PC-9 (cell line): ENCODE measurements at regions not wholly inside any gene's neighbourhood (a gene's known extent, or its start where the extent isn't known, plus 50 kb on each side); places are given as distances from the start of the nearest gene placed in this dataset.

Experiments used
- BruUV-seq: library from RNA; stranded (reverse); fragments of 400-500 nt; replicated peaks from 2 replicates; lab custom pipeline; 2021; lab: Mats Ljungman, UMichigan
- CTCF ChIA-PET: fragments of 300-600 bp; sonication (Branson Sonifier 250); formaldehyde crosslinking; loops from one replicate; lab custom pipeline; 2022; ENCODE audit warnings: antibody characterized with exemption; lab: Charles Lee
- POLR2A ChIA-PET: fragments of 300-600 bp; sonication (Branson Sonifier 250); formaldehyde crosslinking; loops from one replicate; lab custom pipeline; 2022; ENCODE audit warnings: antibody characterized with exemption; ENCODE audit not compliant: unreplicated experiment; lab: Charles Lee
- DNase-seq, 2 experiments: peaks; one replicate each; pipeline versions ENCODE4 v3.0.0 to v3.0.0-alpha.2; 2015 to 2022; ENCODE audit warnings: mixed read lengths in 1 of 2
- H2AFZ ChIP-seq: fragments of 200-600 bp; sonication (generic); 2 replicates; pipeline ENCODE4 v1.8.1; 2017; ENCODE audit warnings: antibody characterized with exemption
- H3F3A ChIP-seq: fragments of 200-600 bp; sonication (generic); 2 replicates; pipeline ENCODE4 v1.8.1; 2017; ENCODE audit warnings: antibody characterized with exemption, mild to moderate bottlenecking, low read depth; ENCODE audit not compliant: insufficient read depth
- H3K27ac ChIP-seq: fragments of 200-600 bp; sonication (generic); 2 replicates; pipeline ENCODE4 v1.6.1; 2016; ENCODE audit warnings: mixed run types
- H3K27me3 ChIP-seq: fragments of 200-600 bp; sonication (generic); 2 replicates; pipeline ENCODE4 v1.6.1; 2016; ENCODE audit warnings: low read depth, mixed run types; ENCODE audit not compliant: insufficient read depth
- H3K36me3 ChIP-seq: fragments of 200-600 bp; sonication (generic); 2 replicates; pipeline ENCODE4 v1.6.1; 2016; ENCODE audit warnings: low read depth, mixed run types
- H3K4me1 ChIP-seq: fragments of 200-600 bp; sonication (generic); replicated peaks from 2 replicates; pipeline ENCODE4 v1.6.1; 2016; ENCODE audit warnings: mixed run types; ENCODE audit not compliant: insufficient read depth
- H3K4me2 ChIP-seq: fragments of 200-600 bp; sonication (generic); 2 replicates; pipeline ENCODE4 v1.6.1; 2017; ENCODE audit warnings: mixed run types
- H3K4me3 ChIP-seq: fragments of 200-600 bp; sonication (generic); 2 replicates; pipeline ENCODE4 v1.6.1; 2016; ENCODE audit warnings: mixed run types
- H3K79me2 ChIP-seq: fragments of 200-600 bp; sonication (generic); 2 replicates; pipeline ENCODE4 v1.6.1; 2017; ENCODE audit warnings: low read depth, mixed run types
- H3K9me2 ChIP-seq: fragments of 200-600 bp; sonication (generic); 2 replicates; pipeline ENCODE4 v1.8.1; 2017; ENCODE audit warnings: mild to moderate bottlenecking; ENCODE audit not compliant: insufficient read depth
- H3K9me3 ChIP-seq: fragments of 200-600 bp; sonication (generic); 2 replicates; pipeline ENCODE4 v1.8.1; 2016; ENCODE audit warnings: low read depth; ENCODE audit not compliant: insufficient read depth
- H4K20me1 ChIP-seq: fragments of 200-600 bp; sonication (generic); 2 replicates; pipeline ENCODE4 v1.8.1; 2017; ENCODE audit not compliant: insufficient read depth
- EZH2 ChIP-seq: fragments of 200-600 bp; sonication (generic); IDR thresholded peaks from 2 replicates; pipeline ENCODE4 v1.8.0; 2017; ENCODE audit warnings: antibody characterized with exemption, low read depth
- intact Hi-C: fragments of 100-400 bp; cut with micrococcal nuclease; formaldehyde crosslinking; loops from one replicate; pipeline ENCODE4 v1.10.0; 2022; ENCODE audit not compliant: unreplicated experiment
- TF ChIP-seq, protein P1 (sequence below): fragments of 200-600 bp; sonication (generic); conservative IDR thresholded peaks from 2 replicates; pipeline ENCODE4 v1.6.1; 2017; ENCODE audit warnings: mixed run types, antibody characterized with exemption, mild to moderate bottlenecking, moderate library complexity

DNA sequence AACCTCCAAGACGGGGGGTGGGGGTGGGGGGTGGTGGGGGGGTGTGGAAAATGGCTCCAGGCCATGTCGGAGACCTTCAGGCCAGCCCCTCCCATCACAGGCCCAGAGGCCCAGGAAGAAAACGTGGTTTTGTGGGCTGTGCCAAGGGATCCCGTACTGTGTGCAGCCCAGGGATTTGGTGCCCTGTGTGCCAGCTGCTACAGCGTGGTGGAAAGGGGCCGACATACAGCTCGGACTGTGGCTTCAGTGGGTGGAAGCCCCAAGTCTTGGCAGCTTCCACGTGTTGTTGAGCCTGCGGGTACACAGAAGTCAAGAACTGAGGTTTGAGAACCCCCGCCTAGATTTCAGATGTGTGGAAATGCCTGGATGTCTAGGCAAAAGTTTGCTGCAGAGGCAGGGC is 259.7 kb downstream of the HGF start:
- no peak overlapping the region for H3K27ac ChIP-seq
- CTCF ChIA-PET = no interaction called here
- no peaks in the 10 kb centered on the region for H3K27me3 ChIP-seq

GRCh38 chr7:81507221-81507620 is 262.6 kb downstream of the HGF start:
- POLR2A ChIA-PET = no interaction called here
- no peak for DNase-seq
- Histone ChIP-seq H4K20me1 (no peaks in the 10 kb centered on the region), H3F3A (no peaks in the 10 kb centered on the region), H3K79me2 (no peaks in the 10 kb centered on the region), H3K27ac (no peak overlapping the region), H3K4me3 (no peak overlapping the region), H2AFZ (no peak overlapping the region), H3K36me3 (no peaks in the 10 kb centered on the region), H3K9me2 (no peaks in the 10 kb centered on the region), H3K4me2 (no peak overlapping the region), H3K4me1 (no peaks in the 10 kb centered on the region), H3K27me3 (no peaks in the 10 kb centered on the region), H3K9me3 (no peaks in the 10 kb centered on the region; the same call in 1 of the 2 replicates)
- TF ChIP-seq, protein P1, sequence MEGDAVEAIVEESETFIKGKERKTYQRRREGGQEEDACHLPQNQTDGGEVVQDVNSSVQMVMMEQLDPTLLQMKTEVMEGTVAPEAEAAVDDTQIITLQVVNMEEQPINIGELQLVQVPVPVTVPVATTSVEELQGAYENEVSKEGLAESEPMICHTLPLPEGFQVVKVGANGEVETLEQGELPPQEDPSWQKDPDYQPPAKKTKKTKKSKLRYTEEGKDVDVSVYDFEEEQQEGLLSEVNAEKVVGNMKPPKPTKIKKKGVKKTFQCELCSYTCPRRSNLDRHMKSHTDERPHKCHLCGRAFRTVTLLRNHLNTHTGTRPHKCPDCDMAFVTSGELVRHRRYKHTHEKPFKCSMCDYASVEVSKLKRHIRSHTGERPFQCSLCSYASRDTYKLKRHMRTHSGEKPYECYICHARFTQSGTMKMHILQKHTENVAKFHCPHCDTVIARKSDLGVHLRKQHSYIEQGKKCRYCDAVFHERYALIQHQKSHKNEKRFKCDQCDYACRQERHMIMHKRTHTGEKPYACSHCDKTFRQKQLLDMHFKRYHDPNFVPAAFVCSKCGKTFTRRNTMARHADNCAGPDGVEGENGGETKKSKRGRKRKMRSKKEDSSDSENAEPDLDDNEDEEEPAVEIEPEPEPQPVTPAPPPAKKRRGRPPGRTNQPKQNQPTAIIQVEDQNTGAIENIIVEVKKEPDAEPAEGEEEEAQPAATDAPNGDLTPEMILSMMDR = no peak
- CTCF ChIA-PET = no interaction called here
- no TSS peak for BruUV-seq
- intact Hi-C loops = no loop called here

More for the DNA sequence above, 259.7 kb downstream of the HGF start:
- DNase-seq = no peak
- POLR2A ChIA-PET = no interaction called here
- no peak for TF ChIP-seq EZH2
- TF ChIP-seq, protein P1 = no peak
- Histone ChIP-seq H3F3A (no peaks in the 10 kb centered on the region), H3K79me2 (no peaks in the 10 kb centered on the region), H3K4me2 (no peak overlapping the region), H3K36me3 (no peaks in the 10 kb centered on the region), H4K20me1 (no peaks in the 10 kb centered on the region), H3K4me3 (no peak overlapping the region), H3K4me1 (no peaks in the 10 kb centered on the region), H3K9me2 (no peaks in the 10 kb centered on the region; the same call in 1 of the 2 replicates), H2AFZ (no peak overlapping the region), H3K9me3 (no peaks in the 10 kb centered on the region; the same call in 1 of the 2 replicates)
- no TSS peak for BruUV-seq
- intact Hi-C loops = no loop called here

GRCh38 chr7:81506609-81507008 is 263.2 kb downstream of the HGF start:
- no peak for TF ChIP-seq EZH2
- TF ChIP-seq, protein P1 = no peak
- Histone ChIP-seq H3K27me3 (no peaks in the 10 kb centered on the region), H2AFZ (no peak overlapping the region), H3K9me2 (no peaks in the 10 kb centered on the region), H3K4me1 (no peaks in the 10 kb centered on the region), H3K4me2 (no peak overlapping the region), H3F3A (no peaks in the 10 kb centered on the region), H3K27ac (no peak overlapping the region), H4K20me1 (no peaks in the 10 kb centered on the region), H3K36me3 (no peaks in the 10 kb centered on the region), H3K9me3 (no peaks in the 10 kb centered on the region; the same call in 1 of the 2 replicates), H3K79me2 (no peaks in the 10 kb centered on the region), H3K4me3 (no peak overlapping the region)
- CTCF ChIA-PET = no interaction called here
- DNase-seq = no peak
- BruUV-seq = no TSS peak
- POLR2A ChIA-PET = interaction anchor here (0.6 kb wide), 1 partner anchor 13 kb away, joined by 4 read pairs; no protein-coding TSS in a partner anchor
- intact Hi-C loops = no loop called here
